GM20431 (cell line): ENCODE measurements at regions not wholly inside any gene's neighbourhood (a gene's known extent, or its start where the extent isn't known, plus 50 kb on each side); places are given as distances from the start of the nearest gene placed in this dataset.

ENCODE experiments used
- in situ Hi-C: fragments of 300-500 bp; cut with MseI, MboI; formaldehyde crosslinking; loops from one replicate; pipeline ENCODE4 v1.15.0; 2020; ENCODE audit warnings: low sequenced_read_pairs; ENCODE audit not compliant: unreplicated experiment

GRCh38 chr3:71859123-71859519 lies 74.2 kb upstream of the PROK2 start:
- in situ Hi-C loops: no loop called here

DNA sequence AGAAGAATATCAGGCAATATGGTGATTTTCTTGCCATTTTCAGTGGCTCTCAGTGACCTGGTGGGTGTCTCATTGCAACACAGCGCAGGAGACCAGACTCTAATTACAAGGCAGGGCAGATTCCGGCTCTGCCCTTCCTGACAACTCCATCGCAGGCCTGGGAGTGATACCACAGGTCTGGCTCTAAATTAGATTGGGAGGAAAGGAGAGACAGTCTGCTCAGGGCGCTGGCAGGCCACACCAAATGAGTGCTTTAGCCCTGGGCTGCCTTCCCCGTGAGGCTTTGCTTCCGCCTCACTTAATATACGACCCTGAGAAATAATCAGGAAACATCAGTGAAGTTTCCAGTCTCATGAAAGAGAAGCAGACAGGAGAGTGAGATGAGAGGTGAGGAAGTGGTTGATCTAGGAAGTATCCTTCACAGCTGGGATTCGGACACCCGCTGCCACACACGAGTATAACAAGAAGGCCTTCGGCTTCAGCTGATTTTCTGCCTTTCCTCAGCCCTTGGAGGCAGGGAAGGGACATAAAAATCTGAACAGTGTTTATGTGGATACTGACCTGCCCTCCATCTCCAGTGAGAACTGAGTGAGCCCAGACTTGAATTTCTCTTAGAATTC lies 73.7 kb upstream of the PROK2 start:
- in situ Hi-C loops: no loop called here

DNA sequence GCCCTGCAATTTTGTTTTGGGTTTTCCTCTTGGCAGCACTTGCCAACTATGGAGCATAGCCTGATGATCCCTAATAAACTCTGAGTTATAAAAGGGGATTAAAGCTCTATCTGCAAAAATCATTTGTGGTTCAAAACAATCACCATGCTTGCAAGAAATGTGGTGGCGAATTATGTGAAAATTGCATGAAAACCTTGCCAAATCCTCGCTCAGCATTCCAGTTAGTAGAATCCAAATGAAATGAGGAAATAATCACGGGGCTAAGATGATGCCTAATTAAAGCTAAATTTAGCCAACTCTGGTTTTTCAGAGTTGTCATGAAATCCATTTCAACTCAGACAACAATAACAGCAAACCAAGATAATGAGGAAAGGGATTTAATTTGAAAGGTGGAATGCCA lies 73.0 kb upstream of the PROK2 start:
- in situ Hi-C loops: no loop called here

DNA sequence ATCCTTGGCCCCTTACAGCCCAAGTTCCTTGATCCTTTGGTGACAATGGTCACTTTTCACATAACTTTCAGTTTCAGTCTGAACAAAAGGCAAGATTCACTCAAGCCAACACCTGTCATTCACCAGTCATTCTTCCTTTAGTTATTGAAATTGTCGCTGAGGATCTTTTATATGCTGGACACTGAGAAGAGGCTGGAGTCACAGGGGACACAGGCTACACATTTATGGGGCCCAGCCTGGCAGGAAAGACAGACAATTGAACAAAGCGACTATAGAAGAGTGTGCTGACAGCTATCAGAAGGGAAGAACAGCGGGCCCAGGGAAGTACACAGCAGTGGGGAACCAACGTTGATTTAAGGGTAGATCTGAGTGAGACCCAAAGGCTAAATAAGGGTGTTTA lies 69.8 kb upstream of the PROK2 start:
- in situ Hi-C loops: no loop called here

GRCh38 chr3:71854096-71854495 lies 69.1 kb upstream of the PROK2 start:
- in situ Hi-C loops: no loop called here

DNA sequence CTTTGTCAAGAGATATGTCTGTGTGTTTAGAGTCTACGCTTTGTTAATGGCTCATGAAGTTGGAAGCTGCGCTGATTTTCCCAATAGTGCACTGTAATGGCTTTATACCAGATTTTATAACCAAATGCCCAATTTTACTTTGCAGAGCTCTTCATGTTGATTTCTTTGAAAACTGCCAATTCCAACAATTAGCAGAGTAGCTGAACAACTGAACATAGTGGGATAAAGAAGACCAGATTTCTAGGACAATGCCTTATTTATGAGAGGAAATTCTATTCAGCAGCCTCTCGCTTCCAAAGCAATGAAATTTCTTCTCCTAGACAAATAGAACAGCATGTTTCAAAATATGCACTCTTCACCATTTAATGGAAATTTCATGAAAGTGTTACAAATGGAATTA lies 66.9 kb upstream of the PROK2 start:
- in situ Hi-C loops: no loop called here

DNA sequence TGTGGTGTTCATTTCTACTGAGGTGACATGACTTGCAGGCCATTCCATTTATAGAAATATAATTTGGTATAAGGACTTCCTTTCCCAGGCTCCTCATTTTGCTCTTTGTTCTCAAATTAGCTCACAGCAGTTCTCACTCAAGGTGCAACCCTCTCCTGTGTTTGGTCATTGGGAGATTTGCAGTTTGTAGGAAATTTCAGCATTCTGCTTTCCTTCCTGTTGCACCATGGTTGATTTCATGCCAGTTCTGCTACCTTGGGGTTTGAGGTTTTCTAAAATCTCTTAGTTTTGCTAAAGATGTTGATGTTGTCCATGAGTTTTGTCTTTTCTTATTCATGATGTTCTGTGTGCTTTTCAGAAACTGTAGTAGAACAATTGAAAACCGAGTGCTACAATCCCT lies 65.7 kb upstream of the PROK2 start:
- in situ Hi-C loops: no loop called here

- in situ Hi-C loops: no loop called here
Measured at GRCh38 chr3:71849681-71850080, 64.7 kb upstream of the PROK2 start.

GRCh38 chr3:71847794-71848193 lies 62.8 kb upstream of the PROK2 start:
- in situ Hi-C loops: no loop called here

DNA sequence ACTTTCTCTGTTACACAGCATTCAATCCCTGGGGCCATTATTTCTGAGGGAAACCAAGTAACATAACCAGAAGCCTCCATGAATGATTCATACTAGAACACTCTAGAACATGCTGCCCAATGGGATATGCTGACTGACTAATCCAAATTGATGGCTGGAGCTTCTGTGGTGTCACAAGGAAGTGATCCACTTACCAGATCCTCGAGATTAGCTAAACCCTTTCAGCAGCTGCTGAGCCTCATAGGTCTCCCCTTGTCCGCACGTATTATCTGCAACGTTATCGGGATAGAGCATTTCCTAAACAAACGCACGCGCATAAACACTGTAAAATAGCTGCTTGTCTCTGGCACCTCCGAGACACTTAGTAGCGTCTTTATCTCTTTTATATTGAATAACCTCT lies 61.2 kb upstream of the PROK2 start:
- in situ Hi-C loops: no loop called here

DNA sequence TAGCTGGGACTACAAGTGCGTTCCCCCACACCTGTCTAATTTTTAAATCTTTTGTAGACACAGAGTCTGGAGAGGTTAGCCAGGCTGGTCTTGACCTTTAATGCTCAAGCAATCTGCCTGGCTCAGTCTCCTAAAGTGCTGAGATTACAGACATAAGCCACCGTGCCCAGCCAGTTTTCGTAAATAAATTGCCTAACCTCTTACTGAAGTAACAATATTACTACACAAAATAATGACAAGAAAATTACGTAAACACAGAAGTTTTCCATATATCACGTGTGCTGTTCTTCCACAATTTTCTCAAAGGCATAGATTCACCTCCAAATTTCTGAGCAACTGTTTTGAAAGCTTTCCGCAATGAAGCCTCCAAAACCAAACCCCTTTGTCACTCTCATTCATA lies 58.1 kb upstream of the PROK2 start:
- in situ Hi-C loops: no loop called here

- in situ Hi-C loops: no loop called here
Measured at GRCh38 chr3:71838406-71838805, 53.5 kb upstream of the PROK2 start.
